ENCODE measurements at regions not wholly inside any gene's neighbourhood (a gene's known extent, or its start where the extent isn't known, plus 50 kb on each side); places are given as distances from the start of the nearest gene placed in this dataset.

- TF ChIP-seq CTCF (IDR thresholded peaks at IDR 0.05) (no peak), SIN3A (IDR thresholded peaks at IDR 0.05; ENCODE audit: borderline replicate concordance, insufficient read depth, low read depth, low read length) (no peak), POLR2AphosphoS5 (IDR thresholded peaks at IDR 0.05; ENCODE audit: low read depth, low read length) (no peak), REST (IDR thresholded peaks at IDR 0.05; ENCODE audit: insufficient read depth in 1 of 2, low read depth in 2 of 2, low read length in 1 of 2) (no peak), TCF7L2 (IDR thresholded peaks at IDR 0.05; ENCODE audit: low read depth, low read length) (no peak)
Observed at GRCh38 chr6:122297010-122297409, 102.4 kb upstream of the HSF2 start.

All from Panc1 (cell line).